Ishikawa (cell line): ENCODE measurements at regions not wholly inside any gene's neighbourhood (a gene's known extent, or its start where the extent isn't known, plus 50 kb on each side); places are given as distances from the start of the nearest gene placed in this dataset.

Source experiments
- CEBPB ChIP-seq: IDR thresholded peaks from 2 replicates; pipeline ENCODE4 v1.6.1; 2012
- CREB1 ChIP-seq: IDR thresholded peaks from 2 replicates; pipeline ENCODE4 v1.6.1; 2012; ENCODE audit warnings: low read depth
- EGR1 ChIP-seq: IDR thresholded peaks from 2 replicates; pipeline ENCODE4 v1.6.1; 2012
- EP300 ChIP-seq: IDR thresholded peaks from 2 replicates; pipeline ENCODE4 v1.6.1; 2012; ENCODE audit warnings: borderline replicate concordance
- MAX ChIP-seq: IDR thresholded peaks from 2 replicates; pipeline ENCODE4 v1.6.1; 2012
- REST ChIP-seq: IDR thresholded peaks from 2 replicates; pipeline ENCODE4 v1.6.1; 2012; ENCODE audit warnings: low read depth, mild to moderate bottlenecking
- TAF1 ChIP-seq: IDR thresholded peaks from 2 replicates; pipeline ENCODE4 v1.6.1; 2012; ENCODE audit warnings: low read depth, mild to moderate bottlenecking
- TEAD4 ChIP-seq: IDR thresholded peaks from 2 replicates; pipeline ENCODE4 v1.6.1; 2012
- USF1 ChIP-seq: IDR thresholded peaks from 2 replicates; pipeline ENCODE4 v1.6.1; 2012
- YY1 ChIP-seq: IDR thresholded peaks from 2 replicates; pipeline ENCODE4 v1.6.1; 2012; ENCODE audit warnings: low read depth
- ZBTB7A ChIP-seq: IDR thresholded peaks from 2 replicates; pipeline ENCODE4 v1.6.1; 2012; ENCODE audit warnings: low read depth

- no peak for TF ChIP-seq USF1
- no peak for TF ChIP-seq YY1
- TF ChIP-seq EP300, result no peak
- no peak for TF ChIP-seq MAX
- no peak for TF ChIP-seq CEBPB
- no peak for TF ChIP-seq TEAD4
- TF ChIP-seq CREB1, result no peak
- no peak for TF ChIP-seq TAF1
- TF ChIP-seq ZBTB7A, result no peak
- no peak for TF ChIP-seq REST
- no peak for TF ChIP-seq EGR1
Observed at GRCh38 chr2:208799397-208799796, 392.8 kb downstream of the PTH2R start.
